ENCODE measurements at regions not wholly inside any gene's neighbourhood (a gene's known extent, or its start where the extent isn't known, plus 50 kb on each side); places are given as distances from the start of the nearest gene placed in this dataset.

DNA sequence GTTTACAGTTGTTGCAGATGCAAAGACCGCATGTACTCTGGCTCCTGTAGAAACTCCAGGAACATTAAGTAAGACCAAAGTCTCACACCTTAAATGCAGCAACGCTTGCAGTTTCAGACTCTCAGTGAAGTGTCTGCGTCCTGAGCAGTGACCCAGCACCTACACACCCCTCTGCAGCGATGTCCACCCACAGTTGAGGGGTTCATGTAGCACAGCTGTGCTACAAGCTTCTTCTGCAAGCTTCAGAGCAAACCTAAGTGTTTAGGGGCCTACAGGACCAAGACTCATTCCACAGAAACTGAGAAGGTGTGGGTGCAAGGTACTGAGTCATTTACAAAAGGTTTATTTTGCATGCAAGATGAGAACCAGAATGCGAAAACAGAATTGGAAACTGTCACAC, 191.0 kb downstream of the IRX2 start:
- no peak for TF ChIP-seq GATA1 (IDR thresholded peaks at IDR 0.05; ENCODE audit: low read depth, low read length)
- no peak for TF ChIP-seq POLR2A (IDR thresholded peaks at IDR 0.05; ENCODE audit: low read length)
- no peak for DNase-seq

DNA sequence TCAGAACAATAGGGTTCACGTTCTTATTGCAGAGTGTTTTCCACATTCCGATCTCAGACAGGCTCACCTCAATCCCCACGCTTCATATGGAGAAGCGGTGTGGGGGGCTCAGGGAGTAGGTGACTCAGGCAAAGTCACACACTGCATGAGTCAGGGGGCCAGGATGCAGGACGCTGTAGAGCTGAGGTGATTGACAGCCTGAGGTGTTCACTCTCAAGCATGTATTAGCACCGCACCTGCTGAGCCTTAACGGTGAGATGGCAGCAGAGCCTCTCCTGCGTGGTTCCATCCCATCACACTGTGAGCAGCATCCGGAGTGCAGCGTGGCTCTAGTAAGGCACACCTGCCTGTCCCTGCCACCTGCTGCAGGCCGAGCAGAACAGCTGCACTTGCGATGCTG, 194.0 kb downstream of the IRX2 start:
- TF ChIP-seq GATA1 (IDR thresholded peaks at IDR 0.05; ENCODE audit: low read depth, low read length), result no peak
- no peak for TF ChIP-seq POLR2A (IDR thresholded peaks at IDR 0.05; ENCODE audit: low read length)
- no peak for DNase-seq

DNA sequence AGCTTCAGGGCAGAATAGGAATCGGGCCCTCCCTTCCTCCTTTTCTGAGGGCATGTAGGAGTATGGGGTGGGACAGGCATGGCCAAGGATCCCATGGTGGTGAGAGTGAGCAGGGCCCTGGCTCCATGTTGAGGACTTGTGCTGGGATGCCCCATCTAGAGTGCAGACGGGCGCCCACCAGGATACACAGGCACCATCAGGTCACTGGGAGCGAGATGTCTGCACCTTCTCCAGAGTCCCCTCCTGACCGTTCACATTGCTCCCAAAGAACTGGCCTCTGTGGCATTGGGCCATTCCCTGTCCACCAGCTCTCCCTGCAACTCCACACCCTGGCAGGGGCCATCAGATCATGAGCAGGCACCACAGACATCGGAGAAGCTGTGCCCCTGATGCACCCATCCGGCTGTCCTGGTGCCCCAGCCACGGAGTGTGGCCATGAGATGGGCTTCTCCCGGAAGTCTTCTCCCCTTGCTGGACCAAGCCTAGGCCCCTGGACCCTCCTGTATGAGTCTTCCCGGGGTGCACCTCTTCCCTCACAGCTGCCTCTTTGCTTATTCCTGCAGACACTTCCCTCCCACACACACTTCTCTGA, 195.0 kb downstream of the IRX2 start:
- DNase-seq, result no peak
- no peak for TF ChIP-seq POLR2A (IDR thresholded peaks at IDR 0.05; ENCODE audit: low read length)
- no peak for TF ChIP-seq GATA1 (IDR thresholded peaks at IDR 0.05; ENCODE audit: low read depth, low read length)

DNA sequence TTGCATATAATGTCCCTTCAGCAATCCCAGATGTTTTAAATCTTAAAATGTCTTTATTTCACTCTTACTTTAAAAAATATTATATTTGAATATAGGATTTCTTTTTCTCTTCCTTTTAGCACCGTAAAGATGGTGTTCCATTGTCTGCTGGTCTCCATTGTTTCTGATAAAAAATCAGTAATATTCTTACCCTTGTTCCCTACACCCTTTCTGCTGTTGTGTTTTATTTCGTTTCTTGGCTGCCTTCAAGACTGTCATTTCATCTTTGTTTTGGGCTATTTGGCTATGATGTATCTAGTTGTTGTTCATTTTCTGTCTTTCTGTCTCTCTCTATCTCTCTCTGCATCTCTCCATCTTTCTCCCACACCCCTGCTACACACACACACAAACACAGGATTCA, 197.9 kb downstream of the IRX2 start:
- TF ChIP-seq POLR2A (IDR thresholded peaks at IDR 0.05; ENCODE audit: low read length) (no peak), GATA1 (IDR thresholded peaks at IDR 0.05; ENCODE audit: low read depth, low read length) (no peak)
- no peak for DNase-seq

DNA sequence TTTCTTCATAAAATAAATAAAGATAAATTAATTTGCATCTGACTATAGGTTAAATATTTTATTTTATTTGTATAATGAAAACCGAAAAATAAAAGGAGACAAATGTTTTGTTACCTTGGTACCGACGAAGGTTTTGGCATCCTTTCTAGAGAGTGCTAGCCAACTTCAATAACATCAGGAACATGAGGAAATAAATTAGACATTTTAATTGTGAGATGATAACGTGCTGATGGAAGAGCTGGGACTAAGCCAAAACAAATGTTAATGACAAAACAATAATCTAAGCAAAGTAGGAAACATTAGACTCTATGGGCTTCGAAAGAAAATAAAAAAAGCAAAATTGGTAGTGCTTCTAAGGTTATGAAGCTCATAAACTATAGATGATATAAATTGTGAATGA, 201.0 kb downstream of the IRX2 start:
- no peak for DNase-seq
- no peak for TF ChIP-seq POLR2A (IDR thresholded peaks at IDR 0.05; ENCODE audit: low read length)
- TF ChIP-seq GATA1 (IDR thresholded peaks at IDR 0.05; ENCODE audit: low read depth, low read length), result no peak

DNA sequence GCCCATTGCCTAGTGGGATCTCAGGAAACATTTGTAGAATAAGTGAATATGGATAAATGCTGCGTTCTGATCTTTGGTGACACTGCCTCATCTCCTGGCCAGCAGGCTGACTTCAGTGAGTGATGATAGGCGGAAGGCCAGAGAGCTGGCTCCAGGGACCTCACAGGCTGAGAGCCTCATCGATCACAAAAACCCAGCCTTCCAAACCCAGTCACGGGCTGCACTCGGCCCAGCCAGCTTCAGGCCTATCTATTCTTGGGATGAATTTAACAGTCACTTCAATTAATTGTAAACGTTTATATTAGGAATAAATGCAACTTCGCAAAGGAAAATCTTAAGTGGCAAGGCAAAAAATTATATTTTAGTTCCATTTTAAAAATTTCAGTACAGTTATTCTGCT, 201.6 kb downstream of the IRX2 start:
- no peak for DNase-seq
- TF ChIP-seq POLR2A (IDR thresholded peaks at IDR 0.05; ENCODE audit: low read length), result no peak
- no peak for TF ChIP-seq GATA1 (IDR thresholded peaks at IDR 0.05; ENCODE audit: low read depth, low read length)

DNA sequence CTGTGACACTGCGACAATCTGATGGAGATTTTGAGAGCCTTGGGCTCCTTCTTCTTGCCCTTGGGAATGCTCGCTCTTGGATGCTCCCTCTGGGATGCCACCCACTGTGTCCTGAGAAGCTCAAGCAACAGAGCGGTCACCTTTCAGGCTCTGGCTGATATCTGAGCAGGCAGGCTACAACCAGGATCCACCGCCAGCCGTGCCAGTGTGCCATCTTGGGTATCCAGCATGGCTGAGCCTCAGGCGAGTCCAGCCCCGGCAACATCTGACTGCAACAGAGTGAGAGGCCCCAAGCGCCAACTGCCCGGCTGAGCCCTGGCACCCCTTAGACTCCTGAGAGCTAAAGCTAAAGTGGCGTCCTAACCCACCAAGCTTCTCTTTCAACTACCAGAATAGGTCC, 202.1 kb downstream of the IRX2 start:
- no peak for DNase-seq
- TF ChIP-seq POLR2A (IDR thresholded peaks at IDR 0.05; ENCODE audit: low read length) (no peak), GATA1 (IDR thresholded peaks at IDR 0.05; ENCODE audit: low read depth, low read length) (no peak)

DNA sequence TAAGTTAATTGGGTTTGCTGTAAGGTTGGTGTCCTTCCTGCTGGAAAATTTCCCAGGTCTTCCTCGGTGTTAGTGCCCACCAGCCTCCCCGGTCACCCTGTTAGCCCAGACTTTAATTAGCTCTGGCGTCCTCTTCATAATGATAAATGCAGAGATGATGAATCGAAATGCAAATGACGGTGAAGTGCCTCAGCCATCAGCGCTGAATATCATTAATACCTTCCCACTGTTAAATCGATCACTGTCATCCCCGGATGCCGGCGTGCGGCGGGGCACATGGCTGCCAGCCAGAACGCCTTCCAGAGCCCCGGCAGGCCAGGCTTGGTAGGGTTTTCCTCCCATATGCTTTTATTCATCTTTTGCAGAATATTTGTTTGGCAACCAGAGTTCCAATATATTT, 204.5 kb downstream of the IRX2 start:
- no peak for DNase-seq
- TF ChIP-seq GATA1 (IDR thresholded peaks at IDR 0.05; ENCODE audit: low read depth, low read length), result no peak
- TF ChIP-seq POLR2A (IDR thresholded peaks at IDR 0.05; ENCODE audit: low read length), result no peak

DNA sequence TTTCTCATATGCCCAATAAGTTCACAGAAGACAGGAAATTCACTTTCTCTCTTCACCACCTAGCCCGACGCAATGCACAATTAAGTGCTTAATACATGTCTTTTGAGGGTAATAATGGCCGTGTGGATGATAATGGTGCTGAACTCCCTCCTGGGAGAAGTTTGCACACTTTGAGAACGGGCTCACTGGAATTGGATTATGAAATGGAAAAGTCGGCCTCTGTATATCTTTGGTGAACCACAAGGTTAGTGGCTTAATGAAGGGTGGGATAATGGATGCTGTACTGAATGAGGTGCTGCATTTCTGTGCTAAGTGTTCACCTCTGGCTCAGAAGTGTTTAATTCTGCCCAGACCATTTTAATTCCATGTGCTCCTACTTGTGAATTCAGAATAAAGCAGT, 207.5 kb downstream of the IRX2 start:
- no peak for TF ChIP-seq GATA1 (IDR thresholded peaks at IDR 0.05; ENCODE audit: low read depth, low read length)
- no peak for DNase-seq

DNA sequence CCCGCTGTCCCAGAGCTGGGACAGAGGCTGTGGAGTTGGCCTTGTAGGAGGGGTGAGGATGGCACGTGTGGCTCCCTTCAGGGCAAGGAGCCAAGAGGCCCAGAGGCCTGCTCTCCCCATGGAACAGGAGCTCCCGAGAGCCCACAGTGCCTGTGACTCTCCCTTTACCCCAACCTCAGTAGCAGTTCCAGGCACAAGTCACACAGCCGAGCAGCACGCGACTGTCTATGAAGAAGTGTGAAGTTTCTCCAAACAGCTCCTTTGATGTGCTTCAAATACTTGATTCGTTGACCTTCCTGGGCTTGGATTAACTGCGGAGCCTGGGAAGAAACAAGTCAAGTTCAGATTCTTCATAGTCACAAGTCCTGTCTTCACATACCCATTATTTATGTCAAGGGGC, 208.7 kb downstream of the IRX2 start:
- no peak for DNase-seq
- no peak for TF ChIP-seq GATA1 (IDR thresholded peaks at IDR 0.05; ENCODE audit: low read depth, low read length)
- TF ChIP-seq POLR2A (IDR thresholded peaks at IDR 0.05; ENCODE audit: low read length), result no peak

DNA sequence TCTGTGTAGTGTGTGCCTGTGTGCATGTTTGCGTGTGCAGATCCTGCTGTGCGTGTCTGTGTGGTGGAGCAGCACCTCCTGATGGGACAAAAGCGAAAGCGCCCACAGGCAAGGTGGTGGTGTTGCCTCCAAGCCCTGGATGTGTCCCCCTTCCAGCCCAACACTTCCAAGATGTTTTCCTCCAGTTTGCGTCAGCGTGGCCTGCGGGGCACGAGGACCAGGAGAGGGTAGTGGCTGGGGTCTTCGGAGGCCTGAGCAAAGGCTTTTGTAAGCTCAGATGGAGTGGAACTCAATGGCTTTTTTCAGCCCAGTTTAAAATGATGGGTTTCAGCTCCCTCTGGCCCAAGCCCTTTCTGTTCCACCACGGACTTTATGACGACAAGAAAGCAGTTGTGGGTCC, 209.5 kb downstream of the IRX2 start:
- no peak for DNase-seq
- TF ChIP-seq POLR2A (IDR thresholded peaks at IDR 0.05; ENCODE audit: low read length) (no peak), GATA1 (IDR thresholded peaks at IDR 0.05; ENCODE audit: low read depth, low read length) (no peak)

DNA sequence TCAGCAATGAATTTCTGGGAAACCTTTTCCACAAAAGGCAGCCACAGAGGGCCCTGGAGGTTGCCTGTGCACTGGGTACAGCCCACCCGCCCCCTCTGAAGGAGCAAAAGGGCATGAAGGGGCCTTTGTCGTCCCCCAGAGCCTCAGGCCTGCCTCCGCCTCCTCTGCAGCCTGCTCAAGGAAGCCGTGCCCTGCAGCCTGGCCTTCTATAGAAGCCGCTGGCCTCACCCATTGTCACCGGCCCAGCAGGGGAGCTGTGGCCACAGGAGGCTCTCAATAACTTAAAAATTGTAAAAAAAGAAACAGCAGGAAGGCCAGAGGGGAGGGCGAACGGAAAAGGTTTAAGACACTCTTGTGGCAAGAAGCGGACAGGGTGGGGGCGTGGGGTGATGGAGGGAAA, 213.3 kb downstream of the IRX2 start:
- DNase-seq, result no peak
- TF ChIP-seq POLR2A (IDR thresholded peaks at IDR 0.05; ENCODE audit: low read length) (no peak), GATA1 (IDR thresholded peaks at IDR 0.05; ENCODE audit: low read depth, low read length) (no peak)

DNA sequence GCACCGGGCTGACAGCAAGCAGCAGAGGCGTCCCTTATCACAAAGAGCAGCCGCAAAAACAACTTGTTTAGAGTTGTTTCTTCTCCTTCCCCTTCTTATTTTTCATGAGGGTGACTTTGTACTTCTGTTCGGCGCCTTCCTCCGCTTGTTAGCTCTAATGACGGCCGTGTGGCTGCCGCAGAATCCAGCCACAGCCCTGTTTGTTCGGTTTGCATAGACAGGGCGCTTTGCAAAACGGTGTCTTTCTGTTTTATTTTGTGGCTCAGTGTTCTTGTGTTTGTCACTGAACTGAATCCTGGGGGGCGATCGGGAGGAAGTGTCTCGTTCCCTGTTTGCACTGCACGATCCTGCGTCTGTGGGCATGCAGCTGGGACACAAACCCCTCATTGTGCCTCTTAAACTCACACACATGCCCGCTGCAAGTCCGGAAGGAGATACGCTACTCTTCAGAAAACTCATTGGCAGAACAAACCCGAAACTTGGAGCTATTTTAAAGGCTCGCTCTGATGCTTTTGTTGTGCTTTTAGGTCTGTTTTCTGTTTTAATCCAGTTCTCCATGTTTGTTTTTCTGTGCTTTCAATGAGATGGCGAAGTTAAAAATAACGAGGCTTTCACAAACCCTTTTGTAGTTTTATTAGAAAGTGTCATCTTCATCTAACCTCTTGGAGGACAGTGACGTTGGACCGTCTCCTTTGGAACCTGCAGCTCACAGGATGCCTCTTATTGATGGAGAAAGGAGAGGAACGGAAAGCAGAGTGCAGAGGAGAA, 213.9 kb downstream of the IRX2 start:
- TF ChIP-seq POLR2A (IDR thresholded peaks at IDR 0.05; ENCODE audit: low read length) (no peak), GATA1 (IDR thresholded peaks at IDR 0.05; ENCODE audit: low read depth, low read length) (no peak)
- DNase-seq, result no peak

DNA sequence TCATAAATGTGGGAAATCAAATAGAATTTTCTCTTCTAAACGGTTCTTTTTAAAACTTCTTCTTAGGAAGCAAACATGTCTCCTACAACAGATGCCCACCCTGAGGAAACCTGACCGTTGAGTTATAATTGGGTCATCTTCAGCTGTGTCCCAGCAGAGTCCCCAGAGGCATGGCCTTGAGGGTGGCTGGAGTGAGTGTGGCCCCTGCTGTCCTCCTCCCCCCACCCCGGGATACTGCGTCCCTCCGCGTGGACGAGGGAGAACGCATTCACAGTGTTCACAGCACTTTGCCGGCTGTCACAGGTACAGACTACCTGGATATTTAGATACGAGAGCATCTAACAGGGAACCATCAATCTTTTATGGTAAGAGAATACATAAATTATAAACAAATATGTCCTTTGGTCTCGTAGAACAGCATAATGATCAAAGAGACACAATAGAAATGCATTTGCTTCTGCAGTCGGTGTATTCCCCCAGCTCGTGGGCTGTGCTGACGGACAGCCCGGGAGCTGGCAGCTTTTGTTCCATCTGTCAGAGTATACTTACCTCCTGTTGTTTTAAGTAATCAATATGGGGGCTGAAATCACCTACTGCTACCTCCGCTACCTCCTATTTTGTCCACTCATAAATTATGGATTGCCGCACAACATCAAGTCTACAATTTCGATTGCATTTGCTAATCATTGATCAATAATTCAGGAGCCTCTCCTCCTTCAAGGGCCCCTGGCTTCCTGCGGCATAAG, 214.7 kb downstream of the IRX2 start:
- no peak for TF ChIP-seq GATA1 (IDR thresholded peaks at IDR 0.05; ENCODE audit: low read depth, low read length)
- no peak for TF ChIP-seq POLR2A (IDR thresholded peaks at IDR 0.05; ENCODE audit: low read length)
- DNase-seq, result no peak

DNA sequence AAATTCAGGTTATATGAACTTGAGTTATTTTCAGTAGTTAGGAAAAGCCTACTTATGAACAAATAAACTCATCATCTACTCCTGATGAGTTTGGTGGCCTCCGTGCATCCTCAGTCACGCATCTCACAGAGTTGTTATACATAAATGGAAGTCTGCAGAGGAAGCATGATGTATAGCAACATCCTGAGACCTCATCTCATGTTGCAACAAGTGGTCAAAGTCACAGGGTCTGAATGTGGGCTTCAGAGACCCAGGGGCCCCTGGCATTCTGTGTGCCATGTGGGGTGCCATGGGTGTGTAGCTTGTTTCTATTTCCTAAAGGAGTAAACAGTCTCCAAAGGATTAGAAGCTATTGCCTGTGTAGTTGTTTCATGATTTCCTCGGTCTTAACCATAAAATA, 216.5 kb downstream of the IRX2 start:
- no peak for DNase-seq
- TF ChIP-seq POLR2A (IDR thresholded peaks at IDR 0.05; ENCODE audit: low read length) (no peak), GATA1 (IDR thresholded peaks at IDR 0.05; ENCODE audit: low read depth, low read length) (no peak)
